GM12878 (cell line): ENCODE measurements at regions not wholly inside any gene's neighbourhood (a gene's known extent, or its start where the extent isn't known, plus 50 kb on each side); places are given as distances from the start of the nearest gene placed in this dataset.

Experiments used
- BACH1 ChIP-seq: fragments of 450-650 bp; IDR thresholded peaks from 2 replicates; pipeline ENCODE4 v1.6.1; 2017; ENCODE audit warnings: mild to moderate bottlenecking, borderline replicate concordance
- CEBPZ ChIP-seq: fragments of 150-350 bp; IDR thresholded peaks from 2 replicates; pipeline ENCODE4 v1.6.1; 2016; ENCODE audit warnings: low read depth, low read length
- CREB1 ChIP-seq: IDR thresholded peaks from 2 replicates; pipeline ENCODE4 v1.6.1; 2012; ENCODE audit warnings: low read depth, mild to moderate bottlenecking, inconsistent platforms
- EGR1 ChIP-seq, 2 experiments: IDR thresholded peaks; 1 replicate in 1 of 2; 2 replicates in 1 of 2; pipeline ENCODE4 v1.6.1; 2011 to 2012; ENCODE audit warnings: low read depth in 2 of 2, low read length in 2 of 2, borderline replicate concordance in 1 of 2, mild to moderate bottlenecking in 1 of 2, moderate library complexity in 1 of 2
- HDAC2 ChIP-seq: fragments of 200-600 bp; sonication (generic); IDR thresholded peaks from 2 replicates; pipeline ENCODE4 v1.6.1; 2017
- LARP7 ChIP-seq: fragments of 450-650 bp; IDR thresholded peaks from 2 replicates; pipeline ENCODE4 v1.6.1; 2017; ENCODE audit warnings: mild to moderate bottlenecking
- MYC ChIP-seq: IDR thresholded peaks from 2 replicates; pipeline ENCODE4 v1.6.1; 2011; ENCODE audit warnings: mild to moderate bottlenecking, low read length, moderate library complexity, inconsistent platforms; ENCODE audit not compliant: insufficient read depth, insufficient replicate concordance, insufficient read length, severe bottlenecking
- NFYB ChIP-seq: IDR thresholded peaks from 2 replicates; pipeline ENCODE4 v1.6.1; 2011; ENCODE audit warnings: low read depth, mild to moderate bottlenecking, low read length, improper control_type of control experiment, moderate library complexity; ENCODE audit not compliant: insufficient read depth
- NR2C2 ChIP-seq: IDR thresholded peaks from 2 replicates; pipeline ENCODE4 v1.6.1; 2011; ENCODE audit warnings: borderline replicate concordance, low read depth; ENCODE audit not compliant: control insufficient read depth, insufficient read length
- POLR2A ChIP-seq: IDR thresholded peaks from 2 replicates; pipeline ENCODE4 v1.6.1; 2011; ENCODE audit warnings: low read depth, mild to moderate bottlenecking, low read length
- SMC3 ChIP-seq: IDR thresholded peaks from 2 replicates; pipeline ENCODE4 v1.6.1; 2011; ENCODE audit warnings: low read length, improper control_type of control experiment, borderline replicate concordance
- TF ChIP-seq, protein P1 (sequence below), 3 experiments: IDR thresholded peaks in 2 of 3; conservative IDR thresholded peaks in 1 of 3; 2 replicates each; pipeline ENCODE4 v1.5.1; 2011; ENCODE audit warnings: low read depth in 3 of 3, low read length in 3 of 3, mild to moderate bottlenecking in 3 of 3, control low read depth in 2 of 3, moderate library complexity in 2 of 3, inconsistent platforms in 1 of 3, mixed read lengths in 1 of 3; ENCODE audit not compliant: control insufficient read depth in 2 of 3, insufficient read depth in 1 of 3; ENCODE audit errors: extremely low read depth in 1 of 3
- TF ChIP-seq, protein P2 (sequence below): fragments of 450-650 bp; IDR thresholded peaks from 2 replicates; pipeline ENCODE4 v1.6.1; 2016; ENCODE audit warnings: mild to moderate bottlenecking
- TF ChIP-seq, protein P3 (sequence below): fragments of 450-650 bp; IDR thresholded peaks from 2 replicates; pipeline ENCODE4 v1.6.1; 2017; ENCODE audit warnings: mild to moderate bottlenecking

DNA sequence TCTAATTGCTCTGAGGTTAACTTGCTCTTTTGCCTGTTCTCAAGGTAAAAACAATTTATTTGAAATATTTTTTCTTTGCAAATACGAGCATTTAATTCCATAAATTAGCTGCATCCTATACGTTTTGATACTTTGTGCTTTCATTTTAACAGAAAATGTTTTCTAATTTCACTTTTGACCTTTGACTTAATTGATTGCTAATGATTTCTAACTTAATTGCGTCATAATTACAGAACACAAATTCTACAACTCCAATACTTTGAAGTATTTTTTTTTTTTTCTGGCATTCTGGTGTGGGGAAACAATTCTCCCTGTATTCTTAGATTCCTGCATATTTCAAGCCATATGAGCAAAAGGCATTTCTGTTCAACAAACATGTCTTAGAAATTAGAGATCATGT is 134.0 kb downstream of the ISOC1 start:
- TF ChIP-seq NR2C2: no peak
- TF ChIP-seq, protein P1, sequence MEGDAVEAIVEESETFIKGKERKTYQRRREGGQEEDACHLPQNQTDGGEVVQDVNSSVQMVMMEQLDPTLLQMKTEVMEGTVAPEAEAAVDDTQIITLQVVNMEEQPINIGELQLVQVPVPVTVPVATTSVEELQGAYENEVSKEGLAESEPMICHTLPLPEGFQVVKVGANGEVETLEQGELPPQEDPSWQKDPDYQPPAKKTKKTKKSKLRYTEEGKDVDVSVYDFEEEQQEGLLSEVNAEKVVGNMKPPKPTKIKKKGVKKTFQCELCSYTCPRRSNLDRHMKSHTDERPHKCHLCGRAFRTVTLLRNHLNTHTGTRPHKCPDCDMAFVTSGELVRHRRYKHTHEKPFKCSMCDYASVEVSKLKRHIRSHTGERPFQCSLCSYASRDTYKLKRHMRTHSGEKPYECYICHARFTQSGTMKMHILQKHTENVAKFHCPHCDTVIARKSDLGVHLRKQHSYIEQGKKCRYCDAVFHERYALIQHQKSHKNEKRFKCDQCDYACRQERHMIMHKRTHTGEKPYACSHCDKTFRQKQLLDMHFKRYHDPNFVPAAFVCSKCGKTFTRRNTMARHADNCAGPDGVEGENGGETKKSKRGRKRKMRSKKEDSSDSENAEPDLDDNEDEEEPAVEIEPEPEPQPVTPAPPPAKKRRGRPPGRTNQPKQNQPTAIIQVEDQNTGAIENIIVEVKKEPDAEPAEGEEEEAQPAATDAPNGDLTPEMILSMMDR (IDR thresholded peaks at IDR 0.05 in 2 of 3, conservative IDR thresholded peaks at IDR 0.05 in 1 of 3; ENCODE audit: control insufficient read depth in 2 of 3, extremely low read depth in 1 of 3, insufficient read depth in 1 of 3, low read depth in 3 of 3, low read length in 3 of 3): no peak
- no peak for TF ChIP-seq MYC
- TF ChIP-seq, protein P2, sequence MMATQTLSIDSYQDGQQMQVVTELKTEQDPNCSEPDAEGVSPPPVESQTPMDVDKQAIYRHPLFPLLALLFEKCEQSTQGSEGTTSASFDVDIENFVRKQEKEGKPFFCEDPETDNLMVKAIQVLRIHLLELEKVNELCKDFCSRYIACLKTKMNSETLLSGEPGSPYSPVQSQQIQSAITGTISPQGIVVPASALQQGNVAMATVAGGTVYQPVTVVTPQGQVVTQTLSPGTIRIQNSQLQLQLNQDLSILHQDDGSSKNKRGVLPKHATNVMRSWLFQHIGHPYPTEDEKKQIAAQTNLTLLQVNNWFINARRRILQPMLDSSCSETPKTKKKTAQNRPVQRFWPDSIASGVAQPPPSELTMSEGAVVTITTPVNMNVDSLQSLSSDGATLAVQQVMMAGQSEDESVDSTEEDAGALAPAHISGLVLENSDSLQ: no peak
- no peak for TF ChIP-seq CEBPZ
- TF ChIP-seq EGR1 (IDR thresholded peaks at IDR 0.05; ENCODE audit: borderline replicate concordance in 1 of 2, low read depth in 2 of 2, low read length in 2 of 2): no peak
- no peak for TF ChIP-seq CREB1
- no peak for TF ChIP-seq SMC3
- TF ChIP-seq NFYB: no peak
- no peak for TF ChIP-seq HDAC2
- no peak for TF ChIP-seq LARP7
- TF ChIP-seq, protein P3, sequence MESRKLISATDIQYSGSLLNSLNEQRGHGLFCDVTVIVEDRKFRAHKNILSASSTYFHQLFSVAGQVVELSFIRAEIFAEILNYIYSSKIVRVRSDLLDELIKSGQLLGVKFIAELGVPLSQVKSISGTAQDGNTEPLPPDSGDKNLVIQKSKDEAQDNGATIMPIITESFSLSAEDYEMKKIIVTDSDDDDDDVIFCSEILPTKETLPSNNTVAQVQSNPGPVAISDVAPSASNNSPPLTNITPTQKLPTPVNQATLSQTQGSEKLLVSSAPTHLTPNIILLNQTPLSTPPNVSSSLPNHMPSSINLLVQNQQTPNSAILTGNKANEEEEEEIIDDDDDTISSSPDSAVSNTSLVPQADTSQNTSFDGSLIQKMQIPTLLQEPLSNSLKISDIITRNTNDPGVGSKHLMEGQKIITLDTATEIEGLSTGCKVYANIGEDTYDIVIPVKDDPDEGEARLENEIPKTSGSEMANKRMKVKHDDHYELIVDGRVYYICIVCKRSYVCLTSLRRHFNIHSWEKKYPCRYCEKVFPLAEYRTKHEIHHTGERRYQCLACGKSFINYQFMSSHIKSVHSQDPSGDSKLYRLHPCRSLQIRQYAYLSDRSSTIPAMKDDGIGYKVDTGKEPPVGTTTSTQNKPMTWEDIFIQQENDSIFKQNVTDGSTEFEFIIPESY: no peak
- TF ChIP-seq POLR2A: no peak
- TF ChIP-seq BACH1: no peak
